Tibial nerve (tissue), 4 donors: ENCODE measurements at regions not wholly inside any gene's neighbourhood (a gene's known extent, or its start where the extent isn't known, plus 50 kb on each side); places are given as distances from the start of the nearest gene placed in this dataset.

ENCODE experiments used
- EP300 ChIP-seq, 2 donors: sonication (generic); formaldehyde crosslinking; IDR thresholded peaks; one replicate each; pipeline ENCODE4 v1.6.1; 2017; ENCODE audit warnings: antibody characterized with exemption in 2 of 2, mild to moderate bottlenecking in 1 of 2
- POLR2A ChIP-seq, 2 donors: fragments of 450-650 bp; IDR thresholded peaks; one replicate each; pipeline ENCODE4 v1.6.1; 2017; ENCODE audit warnings: antibody characterized with exemption in 2 of 2, mild to moderate bottlenecking in 2 of 2, moderate library complexity in 2 of 2
- TF ChIP-seq, protein P1 (sequence below), 5 experiments: fragments of 200-600 bp in 3 of 5; fragments of 450-650 bp in 2 of 5; sonication (generic) in 3 of 5; IDR thresholded peaks; one replicate each; pipeline ENCODE4 v1.5.1; 2016 to 2019; ENCODE audit warnings: antibody characterized with exemption in 5 of 5, mild to moderate bottlenecking in 3 of 5, moderate library complexity in 2 of 5

DNA sequence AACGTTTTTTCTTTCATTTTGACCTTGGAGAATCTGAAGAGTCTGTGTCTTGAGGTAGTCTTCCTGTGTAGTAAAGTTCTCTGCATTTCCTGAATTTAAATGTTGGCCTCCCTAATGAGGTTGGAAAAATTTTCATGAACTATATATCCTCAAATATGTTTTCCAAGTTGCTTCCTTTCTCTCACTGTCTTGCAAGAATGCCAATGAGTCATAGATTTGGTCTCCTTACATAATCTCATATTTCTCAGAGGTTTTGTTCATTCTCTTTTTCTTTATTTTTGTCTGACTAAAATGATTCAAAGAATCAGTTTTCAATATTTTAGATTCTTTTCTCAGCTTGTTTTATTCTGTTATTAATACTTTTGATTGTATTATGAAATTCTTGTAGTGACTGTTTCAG lies 87.6 kb downstream of the DRAM2 start:
- TF ChIP-seq, protein P1, sequence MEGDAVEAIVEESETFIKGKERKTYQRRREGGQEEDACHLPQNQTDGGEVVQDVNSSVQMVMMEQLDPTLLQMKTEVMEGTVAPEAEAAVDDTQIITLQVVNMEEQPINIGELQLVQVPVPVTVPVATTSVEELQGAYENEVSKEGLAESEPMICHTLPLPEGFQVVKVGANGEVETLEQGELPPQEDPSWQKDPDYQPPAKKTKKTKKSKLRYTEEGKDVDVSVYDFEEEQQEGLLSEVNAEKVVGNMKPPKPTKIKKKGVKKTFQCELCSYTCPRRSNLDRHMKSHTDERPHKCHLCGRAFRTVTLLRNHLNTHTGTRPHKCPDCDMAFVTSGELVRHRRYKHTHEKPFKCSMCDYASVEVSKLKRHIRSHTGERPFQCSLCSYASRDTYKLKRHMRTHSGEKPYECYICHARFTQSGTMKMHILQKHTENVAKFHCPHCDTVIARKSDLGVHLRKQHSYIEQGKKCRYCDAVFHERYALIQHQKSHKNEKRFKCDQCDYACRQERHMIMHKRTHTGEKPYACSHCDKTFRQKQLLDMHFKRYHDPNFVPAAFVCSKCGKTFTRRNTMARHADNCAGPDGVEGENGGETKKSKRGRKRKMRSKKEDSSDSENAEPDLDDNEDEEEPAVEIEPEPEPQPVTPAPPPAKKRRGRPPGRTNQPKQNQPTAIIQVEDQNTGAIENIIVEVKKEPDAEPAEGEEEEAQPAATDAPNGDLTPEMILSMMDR (IDR thresholded peaks at IDR 0.05), result no peak
- TF ChIP-seq POLR2A (IDR thresholded peaks at IDR 0.05), result no peak
- no peak for TF ChIP-seq EP300 (IDR thresholded peaks at IDR 0.05)
